ENCODE measurements at regions not wholly inside any gene's neighbourhood (a gene's known extent, or its start where the extent isn't known, plus 50 kb on each side); places are given as distances from the start of the nearest gene placed in this dataset.

GRCh38 chr10:47136866-47137265, 163.1 kb upstream of the GDF10 start:
- Histone ChIP-seq H3K36me3 (ENCODE audit: insufficient read depth, low read length) (no peaks in the 10 kb centered on the region), H3K9ac (ENCODE audit: low read length) (no peak overlapping the region), H4K20me1 (ENCODE audit: insufficient read depth, low read length) (no peaks in the 10 kb centered on the region), H3K79me2 (ENCODE audit: insufficient read depth, low read length) (no peaks in the 10 kb centered on the region), H3K9me3 (ENCODE audit: low read length) (no peaks in the 10 kb centered on the region), H2AFZ (ENCODE audit: low read length) (no peak overlapping the region), H3K9me2 (ENCODE audit: low read depth, low read length) (no peaks in the 10 kb centered on the region), H3K27ac (ENCODE audit: low read depth, low read length, poor library complexity, severe bottlenecking) (no peak overlapping the region), H3K4me3 (ENCODE audit: low read depth, low read length, poor library complexity, severe bottlenecking) (no peak overlapping the region), H3K4me2 (ENCODE audit: low read length) (no peak overlapping the region), H3K27me3 (ENCODE audit: insufficient read depth, low read length) (no peaks in the 10 kb centered on the region), H3F3A (ENCODE audit: insufficient read depth, low read length) (no peaks in the 10 kb centered on the region), H3K4me1 (ENCODE audit: insufficient read depth, low read length, severe bottlenecking) (peaks cover 7% of the 10 kb centered on the region)
- TF ChIP-seq EZH2 (IDR thresholded peaks at IDR 0.05; ENCODE audit: borderline replicate concordance, low read length), result no peak
- no peak for TF ChIP-seq CTCF (IDR thresholded peaks at IDR 0.05; ENCODE audit: low read length)

GRCh38 chr10:47137311-47137851, 162.6 kb upstream of the GDF10 start:
- H3K9me3 ChIP-seq (ENCODE audit: low read length), result no peaks in the 10 kb centered on the region
- H3K36me3 ChIP-seq (ENCODE audit: insufficient read depth, low read length), result no peaks in the 10 kb centered on the region
- no peaks in the 10 kb centered on the region for H3K79me2 ChIP-seq (ENCODE audit: insufficient read depth, low read length)
- no peaks in the 10 kb centered on the region for H4K20me1 ChIP-seq (ENCODE audit: insufficient read depth, low read length)
- no peaks in the 10 kb centered on the region for H3F3A ChIP-seq (ENCODE audit: insufficient read depth, low read length)
- no peak overlapping the region for H3K4me2 ChIP-seq (ENCODE audit: low read length)
- H3K27me3 ChIP-seq (ENCODE audit: insufficient read depth, low read length), result no peaks in the 10 kb centered on the region
- TF ChIP-seq EZH2 (IDR thresholded peaks at IDR 0.05; ENCODE audit: borderline replicate concordance, low read length), result no peak
- no peak for TF ChIP-seq CTCF (IDR thresholded peaks at IDR 0.05; ENCODE audit: low read length)
- H3K4me3 ChIP-seq (ENCODE audit: low read depth, low read length, poor library complexity, severe bottlenecking), result no peak overlapping the region
- H3K9me2 ChIP-seq (ENCODE audit: low read depth, low read length), result no peaks in the 10 kb centered on the region
- peaks cover 7% of the 10 kb centered on the region for H3K4me1 ChIP-seq (ENCODE audit: insufficient read depth, low read length, severe bottlenecking)
- no peak overlapping the region for H3K9ac ChIP-seq (ENCODE audit: low read length)
- no peak overlapping the region for H3K27ac ChIP-seq (ENCODE audit: low read depth, low read length, poor library complexity, severe bottlenecking)
- H2AFZ ChIP-seq (ENCODE audit: low read length), result no peak overlapping the region

- Histone ChIP-seq H3F3A (ENCODE audit: insufficient read depth, low read length) (no peaks in the 10 kb centered on the region), H3K27me3 (ENCODE audit: insufficient read depth, low read length) (no peaks in the 10 kb centered on the region), H3K9me3 (ENCODE audit: low read length) (no peaks in the 10 kb centered on the region), H3K4me3 (ENCODE audit: low read depth, low read length, poor library complexity, severe bottlenecking) (no peak overlapping the region), H3K4me2 (ENCODE audit: low read length) (no peak overlapping the region), H3K79me2 (ENCODE audit: insufficient read depth, low read length) (no peaks in the 10 kb centered on the region), H3K4me1 (ENCODE audit: insufficient read depth, low read length, severe bottlenecking) (peaks cover 4% of the 10 kb centered on the region), H3K36me3 (ENCODE audit: insufficient read depth, low read length) (no peaks in the 10 kb centered on the region), H3K9me2 (ENCODE audit: low read depth, low read length) (no peaks in the 10 kb centered on the region), H2AFZ (ENCODE audit: low read length) (no peak overlapping the region), H3K9ac (ENCODE audit: low read length) (no peak overlapping the region), H4K20me1 (ENCODE audit: insufficient read depth, low read length) (no peaks in the 10 kb centered on the region), H3K27ac (ENCODE audit: low read depth, low read length, poor library complexity, severe bottlenecking) (no peak overlapping the region)
- no peak for TF ChIP-seq EZH2 (IDR thresholded peaks at IDR 0.05; ENCODE audit: borderline replicate concordance, low read length)
- no peak for TF ChIP-seq CTCF (IDR thresholded peaks at IDR 0.05; ENCODE audit: low read length)
Observed at GRCh38 chr10:47139121-47139520, 160.9 kb upstream of the GDF10 start.
